Stimulated activated CD4-positive, alpha-beta T cell treated with anti-CD3 and anti-CD28 coated beads, Interleukin-4, amount 100 ng/mL, for 48 hours (primary cell): ENCODE measurements at regions not wholly inside any gene's neighbourhood (a gene's known extent, or its start where the extent isn't known, plus 50 kb on each side); places are given as distances from the start of the nearest gene placed in this dataset.

ENCODE experiments used
- DNase-seq, 2 donors: peaks; one replicate each; pipeline ENCODE4 v3.0.0-alpha.2; 2020; ENCODE audit warnings: low read depth in 2 of 2

DNA sequence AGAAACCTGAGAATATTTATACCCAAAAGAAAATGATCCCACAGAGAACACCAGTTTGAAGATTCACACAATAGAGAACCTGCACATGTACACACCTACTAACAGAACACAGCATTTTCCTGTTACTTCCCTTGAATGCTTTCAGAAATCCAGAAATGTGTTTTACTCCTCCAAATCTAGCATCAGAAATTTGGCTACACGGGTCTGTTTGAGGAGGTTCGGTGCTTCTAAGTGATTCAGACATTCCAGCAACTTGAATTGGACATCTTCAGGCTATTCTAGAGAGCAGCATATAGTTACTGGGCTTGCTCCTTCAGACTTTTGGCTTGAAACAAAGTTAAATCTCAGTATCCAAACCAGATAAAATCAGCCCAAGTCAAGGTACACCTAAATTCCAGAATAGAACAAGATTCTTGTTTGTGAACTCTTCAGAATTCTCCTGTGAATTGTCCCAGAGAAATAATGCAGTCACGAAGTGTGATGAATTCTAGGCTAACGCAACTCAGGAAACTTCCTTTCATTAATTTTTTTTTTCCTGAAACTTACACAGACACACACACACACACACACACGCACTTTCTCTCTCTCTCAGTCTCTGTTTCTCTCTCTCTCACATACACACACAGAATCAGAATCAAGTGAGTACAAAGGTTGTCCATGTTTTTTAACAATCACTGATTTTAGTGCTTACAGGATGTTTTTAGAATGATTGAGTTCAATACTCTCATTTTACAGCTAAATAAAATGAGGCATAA lies 278.4 kb upstream of the SNX7 start:
- DNase-seq: no peak

GRCh38 chr1:98382586-98382985 lies 278.9 kb upstream of the SNX7 start:
- no peak for DNase-seq

DNA sequence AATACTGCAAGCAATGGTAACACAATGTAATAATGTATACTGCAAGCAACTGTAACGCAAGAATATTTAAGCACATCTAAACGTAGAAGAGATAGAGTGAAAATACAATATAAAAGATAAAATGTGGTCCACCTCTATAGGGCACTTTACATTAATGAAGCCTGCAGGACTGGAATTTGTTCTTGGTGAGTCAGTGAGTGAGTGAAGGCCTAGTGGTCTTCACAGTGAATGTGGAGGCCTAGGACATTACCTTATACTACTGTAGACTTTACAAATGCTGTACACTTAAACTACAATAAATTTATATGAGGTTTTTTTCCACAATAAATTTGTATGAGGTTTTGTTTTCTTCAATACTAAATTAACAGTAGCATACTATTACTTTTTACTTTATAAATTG lies 287.4 kb upstream of the SNX7 start:
- no peak for DNase-seq

GRCh38 chr1:98373056-98373455 lies 288.5 kb upstream of the SNX7 start:
- no peak for DNase-seq

- no peak for DNase-seq
Observed at GRCh38 chr1:98371764-98372163, 289.8 kb upstream of the SNX7 start.

DNA sequence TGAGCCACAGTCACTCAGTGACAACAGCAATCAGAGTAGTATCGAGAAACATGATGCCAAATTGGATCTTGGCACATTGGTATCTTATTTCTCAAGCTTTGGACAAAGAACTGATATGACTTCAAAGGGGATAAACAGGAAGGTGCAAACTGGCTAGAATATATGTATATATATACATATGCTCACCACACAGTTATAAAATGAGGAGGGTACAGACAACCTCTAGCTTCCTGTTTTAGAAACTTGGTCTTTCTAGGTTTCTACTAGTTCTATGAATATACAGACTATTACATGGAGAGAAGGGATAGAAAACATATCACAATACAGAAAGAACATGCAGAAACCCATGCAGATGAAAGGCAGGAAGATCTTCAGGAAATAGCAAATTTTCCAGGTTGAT lies 292.1 kb upstream of the SNX7 start:
- no peak for DNase-seq

GRCh38 chr1:98368995-98369394 lies 292.5 kb upstream of the SNX7 start:
- DNase-seq: no peak

DNA sequence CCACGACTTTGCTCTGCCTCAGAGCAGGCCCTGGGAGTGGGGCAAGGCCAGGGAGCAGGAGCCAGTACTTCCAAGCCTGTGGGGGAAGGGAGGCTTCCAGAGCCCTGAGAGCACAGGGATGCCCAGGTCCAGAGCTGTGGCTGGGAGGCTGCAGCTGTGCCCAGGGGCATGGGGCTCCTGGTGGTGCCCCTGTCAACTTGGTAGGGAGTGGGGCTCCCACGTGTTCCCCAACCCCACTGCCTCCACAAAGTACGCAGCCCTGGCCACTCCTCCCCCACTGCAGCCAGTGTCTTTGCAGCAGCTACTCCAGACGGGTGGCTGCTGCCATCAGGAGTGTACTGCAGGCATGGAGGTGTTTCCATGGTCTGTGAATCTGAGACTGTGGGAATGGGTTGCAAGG lies 294.1 kb upstream of the SNX7 start:
- no peak for DNase-seq

DNA sequence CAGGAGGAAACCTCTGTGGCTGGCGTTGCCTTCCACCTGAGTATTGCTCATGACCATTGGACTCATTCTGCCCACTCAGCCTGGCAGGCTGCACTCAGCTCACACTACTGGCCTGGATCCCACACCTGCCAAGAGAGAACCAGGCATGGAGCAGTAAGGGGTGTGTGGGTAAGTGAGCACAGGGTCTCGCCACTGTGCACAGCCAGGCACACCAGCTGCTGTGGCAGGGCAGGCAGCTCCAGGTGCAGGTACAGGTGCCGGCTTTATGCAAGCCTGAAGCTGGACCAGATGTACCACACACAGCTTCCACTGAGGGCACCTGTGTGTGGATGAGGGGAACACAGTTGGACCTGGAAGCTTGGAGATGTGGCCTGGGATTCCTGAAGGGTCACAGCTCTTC lies 295.2 kb upstream of the SNX7 start:
- no peak for DNase-seq

DNA sequence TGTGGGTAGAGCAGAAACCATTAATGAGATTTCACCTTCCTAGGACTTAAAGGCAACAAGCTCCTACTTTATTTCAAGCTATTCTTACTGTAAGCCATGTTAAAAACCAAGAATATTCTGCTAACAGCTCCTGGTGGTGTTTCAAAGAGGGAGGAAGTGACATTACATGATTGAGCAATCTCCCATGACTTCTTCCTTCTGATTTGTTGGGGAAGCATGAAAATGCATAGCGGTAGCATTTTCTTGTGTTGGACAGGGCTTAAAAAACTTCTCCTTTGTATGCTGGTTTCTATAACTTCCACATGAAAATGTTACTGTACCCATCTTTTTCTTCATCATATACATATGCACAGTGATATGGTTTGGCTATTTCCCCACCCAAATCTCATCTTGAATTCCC lies 297.0 kb upstream of the SNX7 start:
- no peak for DNase-seq

GRCh38 chr1:98360864-98361263 lies 300.7 kb upstream of the SNX7 start:
- DNase-seq: no peak

- no peak for DNase-seq
Observed at GRCh38 chr1:98355656-98356383, 305.7 kb upstream of the SNX7 start.

DNA sequence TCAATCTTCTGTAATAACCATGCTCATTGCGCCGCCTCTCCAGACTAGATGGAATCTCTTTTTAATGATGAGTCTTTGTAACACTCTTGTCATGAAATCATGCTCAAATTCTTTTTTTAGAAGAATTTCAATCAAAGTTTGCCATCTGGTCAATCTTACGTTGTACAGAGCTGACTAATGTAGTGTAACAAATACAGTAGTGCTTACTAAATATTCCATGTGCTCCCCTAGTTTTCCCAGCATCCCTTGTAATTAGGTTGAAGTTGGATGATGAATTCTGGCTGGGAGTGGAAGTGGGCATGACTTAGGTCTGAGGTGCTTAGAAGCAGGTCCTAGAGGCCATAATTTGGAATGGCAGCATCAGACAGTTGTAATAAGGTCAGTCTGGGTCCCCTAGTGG lies 309.1 kb upstream of the SNX7 start:
- no peak for DNase-seq

GRCh38 chr1:98351561-98351960 lies 310.0 kb upstream of the SNX7 start:
- no peak for DNase-seq

DNA sequence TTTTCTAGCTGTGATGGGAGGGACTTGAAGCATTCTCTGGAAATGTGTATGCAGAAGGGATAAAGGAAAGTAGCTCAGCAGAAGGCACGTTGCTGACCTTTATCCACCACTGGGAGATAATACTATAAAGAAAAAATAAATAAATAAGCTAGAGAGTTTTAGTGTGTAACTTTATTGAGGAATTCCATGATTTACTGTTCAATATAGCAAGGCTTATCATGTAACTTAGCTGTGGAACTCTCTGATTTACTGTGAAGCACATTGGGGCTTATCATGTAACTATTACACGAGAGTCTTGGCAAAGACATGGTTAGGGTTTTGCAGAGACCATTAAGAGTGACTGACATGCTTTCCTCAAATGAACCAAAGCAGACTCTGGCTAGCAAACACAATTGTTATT lies 316.1 kb upstream of the SNX7 start:
- no peak for DNase-seq

- no peak for DNase-seq
Observed at GRCh38 chr1:98344731-98345130, 316.8 kb upstream of the SNX7 start.

DNA sequence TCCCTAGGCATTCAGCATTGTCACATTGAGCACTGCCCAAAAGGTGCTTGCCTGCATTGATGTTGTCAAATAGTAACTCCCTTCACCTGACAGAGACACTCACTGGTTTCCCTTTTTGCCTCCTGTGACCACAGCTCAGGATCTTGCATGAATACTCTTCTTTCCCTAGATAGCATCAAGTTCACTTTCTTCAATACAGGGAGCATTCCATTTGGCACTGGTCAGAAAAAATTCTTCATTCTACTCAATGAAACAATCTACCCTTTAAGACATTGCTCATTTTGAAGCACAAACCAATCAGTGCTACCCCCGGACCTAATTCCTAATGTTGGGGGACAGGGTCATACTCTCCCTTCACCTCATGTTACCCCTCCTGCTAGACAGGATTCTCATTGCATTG lies 319.0 kb upstream of the SNX7 start:
- DNase-seq: no peak

- no peak for DNase-seq
Observed at GRCh38 chr1:98340511-98340910, 321.0 kb upstream of the SNX7 start.

GRCh38 chr1:98336472-98337083 lies 324.9 kb upstream of the SNX7 start:
- no peak for DNase-seq

DNA sequence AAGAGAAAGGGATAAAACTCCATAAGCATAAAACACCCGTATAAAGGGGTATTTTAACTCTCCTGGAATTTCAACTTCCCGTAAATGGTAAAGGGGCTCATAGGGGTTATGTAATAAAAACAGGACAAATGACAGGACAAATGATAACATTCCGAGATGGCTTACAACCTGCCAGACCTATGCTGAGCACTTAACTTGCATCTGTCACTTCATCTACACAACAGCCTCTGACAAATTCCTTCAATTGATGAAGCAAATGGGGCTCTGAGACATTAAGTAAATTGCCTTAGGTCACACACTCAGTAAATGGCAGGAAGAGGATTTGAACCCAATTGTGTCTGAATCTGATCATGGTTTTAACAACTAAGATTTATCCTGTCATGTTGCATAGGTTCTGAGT lies 327.6 kb upstream of the SNX7 start:
- no peak for DNase-seq

GRCh38 chr1:98333406-98333805 lies 328.1 kb upstream of the SNX7 start:
- no peak for DNase-seq

DNA sequence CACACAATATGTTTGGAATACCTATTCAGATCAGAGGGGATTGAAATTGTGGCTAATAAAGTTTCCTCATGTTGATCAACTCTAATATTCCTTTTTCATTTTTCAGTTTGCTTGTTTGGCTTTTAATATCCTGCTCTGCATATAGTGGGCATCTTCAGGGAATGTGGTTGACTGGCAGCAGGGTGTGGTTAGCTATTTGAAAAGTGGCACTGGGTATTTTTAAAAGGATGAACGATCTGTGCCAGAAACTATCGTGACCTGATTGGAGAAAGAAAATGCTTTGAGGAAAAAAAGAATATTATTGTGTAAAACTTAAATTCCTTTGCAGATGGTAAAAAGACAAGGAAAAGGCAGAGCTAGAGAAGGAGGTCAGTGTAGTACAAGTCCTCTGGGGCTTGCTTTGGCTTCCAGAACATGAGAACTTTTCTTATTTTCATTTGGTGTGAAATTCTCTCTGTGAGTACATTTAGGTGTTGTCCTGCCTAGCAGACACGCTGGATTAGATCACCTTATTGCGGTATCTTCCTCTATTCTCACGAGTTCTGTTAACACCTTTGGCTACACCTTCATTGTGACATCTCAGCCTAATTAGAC lies 329.7 kb upstream of the SNX7 start:
- DNase-seq: no peak

DNA sequence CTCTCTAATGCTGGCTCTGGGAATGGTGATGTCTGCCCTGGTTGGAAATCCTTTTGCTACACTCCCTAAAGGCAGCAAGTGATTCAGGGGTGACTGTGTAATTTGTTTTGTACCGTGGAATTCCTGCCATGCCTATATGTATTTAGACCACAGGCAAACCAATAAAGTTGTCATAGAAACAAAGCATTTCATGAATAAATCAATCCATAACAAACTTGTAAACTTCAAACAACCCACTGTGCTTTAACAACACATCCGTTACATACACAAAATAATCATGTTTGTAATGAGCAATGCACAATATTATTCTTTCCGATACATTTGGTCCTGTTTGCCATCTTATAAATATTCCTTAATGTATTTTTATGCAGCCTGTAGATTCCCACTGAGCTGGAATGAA lies 330.3 kb upstream of the SNX7 start:
- no peak for DNase-seq
